Left forelimb (tissue), 1 donor: ENCODE measurements at regions not wholly inside any gene's neighbourhood (a gene's known extent, or its start where the extent isn't known, plus 50 kb on each side); places are given as distances from the start of the nearest gene placed in this dataset.

Experiments
- DNase-seq: peaks from one replicate; pipeline ENCODE4 v3.0.0-alpha.2; 2018; ENCODE audit warnings: low spot score

DNA sequence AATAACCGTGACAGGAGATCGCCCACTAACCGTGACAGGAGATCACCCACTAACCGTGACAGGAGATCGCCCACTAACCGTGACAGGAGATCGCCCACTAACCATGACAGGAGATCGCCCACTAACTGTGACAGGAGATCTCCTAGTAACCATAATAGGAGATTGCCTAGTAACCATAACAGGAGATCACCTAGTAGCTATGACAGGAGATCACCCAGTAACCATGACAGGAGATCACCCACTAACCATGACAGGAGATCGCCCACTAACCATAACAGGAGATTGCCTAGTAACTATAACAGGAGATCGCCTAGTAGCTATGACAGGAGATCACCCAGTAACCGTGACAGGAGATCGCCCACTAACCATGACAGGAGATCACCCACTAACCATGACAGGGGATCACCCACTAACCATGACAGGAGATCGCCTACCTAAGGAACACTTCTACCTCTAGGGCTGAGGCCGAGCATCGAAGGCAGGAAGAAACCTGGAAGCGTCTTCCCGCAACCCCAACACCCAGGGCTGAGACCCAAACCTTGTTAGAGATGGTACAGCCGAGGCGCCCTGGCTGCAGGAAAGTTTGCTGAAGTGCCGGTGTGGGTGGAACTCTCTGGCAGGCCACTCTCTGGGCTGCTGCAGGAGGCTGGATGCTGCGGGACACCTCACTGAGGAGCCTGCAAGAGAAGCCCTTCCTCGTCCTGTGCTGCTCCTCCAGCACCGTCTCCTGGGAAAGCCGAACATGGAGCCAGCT lies 67.5 kb upstream of the THY1 start:
- DNase-seq = no peak

DNA sequence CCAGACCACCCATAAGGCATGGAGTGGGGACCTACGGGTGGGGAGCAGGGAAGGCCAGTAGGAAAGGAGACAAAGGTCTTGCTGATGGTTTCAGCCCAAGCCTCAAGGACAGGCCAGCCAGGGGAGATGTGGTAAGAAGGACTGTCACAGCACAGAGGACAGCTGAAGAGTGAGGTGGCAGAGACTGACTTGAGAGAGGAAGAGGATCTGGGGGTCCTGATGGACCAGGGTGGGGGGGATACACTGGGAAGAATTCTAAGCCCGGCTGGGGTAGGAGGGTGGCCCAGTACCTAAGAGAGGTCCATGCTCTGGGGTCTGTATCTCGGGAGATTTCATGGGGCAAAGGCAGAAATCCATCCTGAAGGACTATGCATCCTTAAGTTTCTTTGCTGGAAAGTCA lies 66.1 kb upstream of the THY1 start:
- DNase-seq = peak; percentile 34

DNA sequence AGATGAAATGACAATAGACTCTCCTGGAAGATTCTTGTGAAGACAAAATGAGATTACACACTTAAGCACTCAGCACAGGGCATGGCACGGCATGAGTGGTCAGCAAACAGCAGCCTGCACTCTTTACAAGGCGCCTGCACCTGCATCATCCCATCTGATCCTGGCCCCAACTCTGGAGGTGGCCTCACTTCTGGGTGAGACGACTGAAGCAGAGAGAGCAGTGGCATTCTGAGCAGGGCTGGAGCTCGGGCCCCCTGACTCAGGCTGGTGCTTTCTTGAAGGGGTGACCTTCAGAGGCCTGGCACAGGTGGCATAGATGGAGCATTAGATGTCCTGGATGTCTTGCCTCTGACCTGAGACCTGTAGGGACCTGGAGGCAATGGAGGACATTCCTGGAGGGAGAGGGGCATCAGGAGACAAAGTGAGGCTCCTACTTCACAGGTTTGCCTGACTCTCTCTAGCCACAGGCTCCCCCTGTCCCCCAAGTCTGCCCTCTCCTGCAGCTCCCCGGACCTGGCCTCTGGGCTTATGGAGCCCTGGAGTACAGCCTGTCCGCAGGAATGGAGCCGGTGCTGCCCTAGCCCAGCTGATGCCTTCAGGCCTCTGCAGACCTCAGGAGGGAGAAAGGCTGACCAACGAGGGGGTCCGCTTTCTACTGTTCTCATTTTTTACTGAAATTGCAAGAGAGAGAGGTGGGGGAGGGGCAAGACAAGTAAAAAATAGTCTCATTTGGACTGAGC lies 65.5 kb upstream of the THY1 start:
- peak; percentile 38 for DNase-seq

DNA sequence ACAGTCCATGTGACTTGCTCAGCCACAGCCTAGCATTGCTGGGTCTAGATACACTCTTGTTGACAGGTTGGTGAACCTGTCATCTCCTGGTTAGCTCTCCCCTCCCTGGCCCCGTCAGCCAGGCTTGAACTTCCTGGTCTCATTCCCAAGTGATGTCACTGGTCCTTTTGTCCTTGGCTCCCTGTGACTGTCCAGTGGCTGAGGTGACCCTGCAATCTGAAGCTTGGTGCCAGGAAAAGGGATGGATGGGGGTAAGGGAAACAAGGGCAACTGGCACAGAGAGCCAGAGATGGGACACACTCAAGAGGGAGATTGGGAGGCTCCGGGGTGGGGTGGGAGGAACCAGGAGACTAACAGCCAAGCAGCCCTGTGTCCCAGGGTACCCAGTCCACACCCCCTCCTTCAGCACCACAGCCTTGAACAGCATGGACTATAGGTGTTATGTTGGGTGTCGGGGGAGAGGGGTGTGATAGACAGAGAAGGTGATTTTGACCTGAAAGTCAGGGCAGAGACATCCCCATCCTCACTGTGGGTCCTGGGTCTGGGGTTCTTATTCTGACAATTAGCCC lies 63.8 kb upstream of the THY1 start:
- DNase-seq = peak; percentile 50

DNA sequence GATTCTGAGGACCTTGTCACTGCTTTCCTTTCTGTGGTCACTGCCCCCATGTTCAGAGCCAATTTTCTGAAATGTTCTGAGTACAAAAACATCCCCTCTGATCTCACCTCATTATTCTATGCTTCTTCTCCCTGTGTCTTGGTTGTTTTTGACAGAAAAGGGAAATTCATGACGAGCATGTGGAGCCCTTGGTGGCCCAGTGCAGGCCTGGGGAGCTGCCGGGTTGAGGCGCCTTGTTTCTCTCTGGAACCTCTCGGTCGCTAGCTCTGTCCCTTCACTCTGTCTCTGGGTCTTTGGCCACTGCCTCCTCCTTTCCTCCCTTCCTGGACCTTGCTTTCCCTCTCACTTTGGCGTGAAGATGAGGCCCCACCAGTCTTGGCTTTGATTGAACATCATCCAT lies 63.0 kb upstream of the THY1 start:
- peak; percentile 4 for DNase-seq

DNA sequence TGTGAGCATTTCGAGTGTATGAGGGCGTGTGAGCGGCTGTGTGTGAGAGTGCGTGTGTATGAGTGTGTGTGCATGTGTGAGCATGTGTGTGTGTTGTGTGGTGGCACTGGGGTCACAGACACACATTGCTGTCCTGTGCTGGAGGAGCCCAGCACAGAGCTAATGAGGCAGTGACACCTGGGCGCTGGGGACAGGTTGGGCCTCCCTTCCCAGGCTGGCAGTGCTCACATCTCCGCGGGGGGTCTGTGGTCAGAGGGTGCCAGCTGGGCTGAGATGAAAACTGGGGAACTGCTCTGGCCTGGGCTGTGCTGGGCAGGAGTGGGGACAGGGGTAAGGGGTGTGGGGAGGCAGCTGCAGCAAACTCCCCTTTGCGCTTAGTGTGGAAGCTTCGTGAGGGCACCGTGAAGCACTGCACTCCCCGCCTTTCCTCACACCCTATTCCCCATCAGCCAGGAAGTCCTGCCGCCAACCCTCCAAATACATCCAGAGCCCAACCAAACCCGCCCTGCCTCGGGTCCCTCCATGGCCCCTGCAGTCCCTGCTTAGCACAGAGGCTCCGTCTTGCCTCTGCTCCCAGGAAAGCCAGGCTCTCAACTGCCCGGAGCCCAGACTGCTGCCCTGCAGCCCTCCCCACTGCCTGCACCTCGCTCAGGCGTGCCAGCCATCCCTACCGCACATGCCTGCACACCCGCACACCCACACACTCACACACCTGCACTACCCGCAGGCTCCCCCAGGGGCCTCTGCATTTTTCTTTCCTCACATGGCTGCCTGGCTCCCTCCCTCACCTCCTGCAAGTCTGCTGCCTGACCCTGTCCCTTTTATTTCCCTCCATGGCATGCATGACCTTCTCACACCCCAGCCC lies 62.0 kb upstream of the THY1 start:
- DNase-seq = peak; percentile 53

DNA sequence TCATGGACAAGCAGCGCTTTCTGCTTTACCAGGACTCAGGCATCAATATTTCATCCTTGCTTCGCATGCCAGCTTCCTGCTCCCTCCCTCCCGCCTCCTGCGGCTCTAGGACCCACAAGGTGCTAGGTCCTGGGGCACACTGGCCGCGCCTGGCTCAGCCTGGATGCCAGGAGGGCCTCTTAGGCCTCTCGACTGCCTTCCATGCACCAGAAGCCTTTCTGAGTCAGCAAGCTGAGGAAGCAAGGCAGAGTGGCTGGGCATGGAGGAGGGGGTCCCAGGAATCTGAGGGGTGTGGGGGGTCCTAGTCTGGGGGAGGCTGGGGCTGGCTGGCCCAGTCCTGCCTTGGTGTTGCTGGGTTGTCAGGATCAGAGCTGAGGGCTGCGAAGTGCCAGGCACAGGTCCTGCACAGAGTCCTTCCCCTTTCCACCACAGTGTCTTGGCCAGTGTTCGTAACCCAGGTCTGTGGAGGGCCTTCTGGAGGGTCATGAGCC lies 61.0 kb upstream of the THY1 start:
- DNase-seq = peak; percentile 40

DNA sequence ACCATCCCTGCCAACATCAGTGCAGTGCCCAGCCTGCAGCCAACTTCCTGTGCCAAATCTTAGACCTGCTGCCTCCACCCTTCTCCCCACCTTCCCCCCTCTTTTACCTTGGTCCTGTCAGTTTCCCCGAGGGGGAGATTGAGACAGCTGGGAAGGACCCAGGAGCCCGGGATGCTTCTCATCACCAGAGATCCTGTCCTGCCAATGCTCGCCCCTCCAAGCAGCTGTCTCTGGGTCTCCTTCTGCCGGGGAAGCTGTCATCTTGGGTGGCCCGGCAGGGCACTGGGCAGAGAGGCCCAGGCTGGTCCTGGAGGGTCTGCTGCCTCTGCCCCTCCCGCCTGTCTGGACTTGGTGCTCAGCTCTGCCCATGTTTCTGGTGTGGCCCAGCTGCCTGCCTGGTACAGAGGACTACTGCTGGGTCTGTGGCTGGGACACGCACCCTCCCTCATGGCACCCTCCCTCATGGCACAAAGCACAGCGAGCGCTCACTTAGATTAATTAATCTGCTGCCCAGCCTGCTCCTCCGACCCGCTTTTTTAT lies 60.4 kb upstream of the THY1 start:
- peak; percentile 23 for DNase-seq

DNA sequence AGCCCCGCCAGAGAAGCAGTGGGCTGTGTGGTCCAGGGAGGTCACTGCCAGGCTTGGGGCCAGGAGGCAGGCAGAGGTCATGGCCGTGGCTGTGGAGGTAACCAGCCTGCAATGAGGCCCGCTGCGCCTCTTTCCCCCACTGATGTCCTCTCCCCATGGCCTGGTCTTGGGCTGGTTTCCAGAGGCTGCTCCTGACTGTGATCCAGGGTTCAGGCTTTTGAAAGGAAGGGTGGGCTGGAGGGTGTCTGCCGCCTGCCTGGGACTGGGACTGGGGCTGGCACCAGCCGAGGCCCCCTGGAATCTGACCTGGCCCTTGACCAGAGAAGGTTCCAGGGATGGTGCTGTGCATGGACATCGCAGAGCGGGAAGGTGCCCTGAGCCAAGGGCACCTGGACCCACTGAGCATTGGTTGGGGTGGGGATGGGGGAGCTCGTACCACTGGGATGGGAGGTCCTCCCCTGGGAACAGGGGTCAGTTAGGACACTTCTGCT lies 59.6 kb upstream of the THY1 start:
- peak; percentile 62 for DNase-seq

DNA sequence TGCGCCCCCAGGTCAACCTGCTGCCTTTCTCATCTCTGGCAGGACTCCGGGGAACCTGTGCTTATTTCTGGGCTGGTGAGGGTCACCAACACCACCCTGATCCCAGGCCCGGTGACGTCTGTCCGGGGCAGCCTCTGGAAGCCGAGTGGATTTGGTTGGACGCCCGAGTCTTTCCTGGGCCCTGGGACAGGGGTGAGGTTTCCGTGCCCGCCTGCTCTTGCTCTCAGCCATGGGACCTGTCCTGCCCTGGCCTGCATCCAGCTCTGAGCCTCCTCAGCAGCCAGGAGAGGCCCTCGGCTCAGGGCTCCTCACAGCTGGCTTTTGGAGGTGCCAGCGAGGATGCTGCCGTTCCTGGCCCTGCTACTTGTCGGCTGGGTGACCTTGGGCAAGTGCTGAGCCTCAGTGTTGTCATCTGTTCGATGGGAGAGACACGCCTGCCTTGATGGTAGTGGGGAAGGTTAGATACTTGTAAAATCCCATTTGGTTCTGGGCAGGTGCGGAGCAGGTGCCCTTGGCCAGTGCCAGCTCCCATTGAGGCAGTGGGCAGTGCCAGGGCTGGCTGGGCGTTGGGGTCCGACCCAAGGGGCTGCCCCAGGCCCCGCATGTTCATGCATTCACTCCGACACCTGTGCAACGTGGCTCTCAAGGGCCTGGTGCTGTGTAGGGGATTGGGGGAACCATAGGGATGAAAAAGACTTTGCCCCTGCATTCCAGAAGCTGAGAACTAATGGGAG lies 58.9 kb upstream of the THY1 start:
- no peak for DNase-seq

DNA sequence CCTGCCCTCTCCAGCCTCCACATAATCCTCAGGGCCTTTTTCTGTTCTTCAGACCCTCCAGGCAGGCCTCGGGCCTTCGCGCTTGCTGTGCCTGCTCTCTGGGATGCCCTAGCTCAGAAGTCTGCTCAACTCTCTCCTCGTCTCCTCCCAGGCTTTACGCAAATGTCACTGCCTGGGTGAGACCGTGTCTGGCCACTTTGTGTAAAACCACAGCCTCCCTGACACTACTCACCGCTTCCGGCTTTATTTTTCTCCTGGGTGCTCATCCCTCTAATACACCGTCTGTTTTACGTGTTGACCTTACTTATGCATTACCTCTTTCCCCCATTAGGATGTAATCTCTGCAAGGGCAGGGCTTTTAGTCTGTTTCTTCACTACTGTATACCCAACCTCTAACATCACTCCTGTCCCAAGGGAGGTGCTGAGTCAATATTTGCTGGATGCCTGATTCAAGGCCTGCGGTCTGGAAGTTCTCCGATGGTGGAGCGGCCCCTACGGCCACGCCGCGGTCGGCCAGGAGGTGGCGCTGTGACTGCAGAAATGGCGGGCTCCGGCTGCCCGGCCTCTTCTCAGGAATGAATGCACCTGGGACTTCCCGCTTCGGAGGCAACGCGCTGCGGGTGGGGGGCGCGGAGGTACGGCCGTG lies 58.2 kb upstream of the THY1 start:
- DNase-seq = peak; percentile 91

DNA sequence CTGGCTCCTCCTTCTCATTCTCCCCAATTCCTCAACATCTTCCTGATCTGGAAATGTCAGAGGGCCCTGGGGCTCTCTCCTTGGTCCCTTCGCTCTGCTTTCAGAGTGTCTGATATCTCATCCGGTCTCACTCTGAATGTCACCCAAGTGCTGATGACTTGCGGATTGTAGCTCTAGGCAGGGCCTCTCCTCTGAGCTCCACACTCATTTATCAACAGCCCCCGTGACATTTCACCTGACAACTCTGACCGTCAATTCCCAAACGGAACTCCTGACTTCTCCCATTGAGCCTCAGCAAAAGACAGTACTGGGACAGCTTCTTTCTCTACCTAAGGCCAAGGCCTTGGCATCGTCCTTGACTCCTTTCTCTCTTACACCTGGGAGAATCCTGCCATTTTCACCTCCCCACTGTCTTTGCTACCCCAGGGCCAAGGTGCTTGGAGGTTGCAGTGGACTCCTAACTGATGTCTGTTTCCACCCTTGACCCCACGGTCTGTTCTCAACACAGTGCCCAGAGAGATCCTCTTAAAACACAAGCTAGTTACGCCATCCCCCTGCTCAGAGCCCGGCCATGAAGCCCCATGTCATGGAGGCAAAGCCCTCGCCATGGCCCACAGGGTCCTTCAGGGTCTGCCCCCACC lies 57.5 kb upstream of the THY1 start:
- peak; percentile 54 for DNase-seq

DNA sequence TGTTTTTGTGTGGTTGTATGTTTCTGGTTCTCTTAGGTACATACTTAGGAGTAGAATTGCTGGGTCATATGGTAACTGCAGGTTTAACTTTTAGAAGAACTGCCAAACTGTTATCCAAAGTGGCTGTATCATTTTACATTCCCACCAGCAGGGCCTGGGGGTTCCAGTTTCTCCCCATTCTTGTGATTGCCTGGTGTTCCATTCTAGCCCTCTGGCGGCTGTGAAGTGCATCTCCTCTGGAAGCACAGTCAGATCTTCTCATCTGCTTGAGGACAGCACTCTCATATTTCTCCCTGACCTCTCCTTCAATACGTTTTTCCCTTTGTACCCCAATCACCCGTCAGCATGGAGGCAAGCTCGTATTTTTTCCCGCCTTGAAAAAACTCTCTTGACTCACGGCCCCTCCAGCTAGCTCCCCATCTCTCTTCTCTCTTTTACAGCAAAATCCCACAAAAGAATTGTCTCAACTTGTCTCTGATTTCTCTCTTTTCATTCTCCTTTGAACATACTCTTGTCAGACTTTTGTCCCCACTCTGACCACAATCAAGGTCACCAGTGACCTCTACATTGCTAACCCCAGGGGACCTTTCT lies 56.8 kb upstream of the THY1 start:
- peak; percentile 45 for DNase-seq

DNA sequence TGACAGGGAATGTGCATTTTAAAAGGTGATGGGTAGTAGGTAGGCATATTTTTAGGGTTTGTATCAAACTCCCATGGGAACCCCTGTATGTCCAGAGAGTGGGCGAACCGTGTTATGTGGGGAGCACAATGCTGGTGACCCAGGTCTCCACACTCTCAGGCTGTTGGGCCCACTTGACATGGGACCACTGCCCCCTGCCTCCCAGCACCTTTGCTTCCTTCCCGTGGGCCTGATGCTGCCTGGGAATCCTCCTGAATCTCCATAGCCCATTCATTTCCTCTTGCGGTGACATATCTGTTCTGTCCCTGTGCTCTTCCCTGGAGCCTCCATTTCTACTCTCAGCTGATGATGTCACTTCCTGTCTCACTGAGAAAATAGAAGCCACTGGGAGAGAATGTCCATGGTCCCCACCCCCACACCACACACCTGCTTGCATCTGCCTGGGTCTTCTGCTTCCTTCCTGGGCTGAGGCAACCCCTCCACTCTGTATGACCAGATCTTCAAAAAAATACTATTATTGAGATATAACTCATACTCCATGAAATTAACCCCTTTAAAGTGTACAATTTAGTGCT lies 55.8 kb upstream of the THY1 start:
- DNase-seq = peak; percentile 33

DNA sequence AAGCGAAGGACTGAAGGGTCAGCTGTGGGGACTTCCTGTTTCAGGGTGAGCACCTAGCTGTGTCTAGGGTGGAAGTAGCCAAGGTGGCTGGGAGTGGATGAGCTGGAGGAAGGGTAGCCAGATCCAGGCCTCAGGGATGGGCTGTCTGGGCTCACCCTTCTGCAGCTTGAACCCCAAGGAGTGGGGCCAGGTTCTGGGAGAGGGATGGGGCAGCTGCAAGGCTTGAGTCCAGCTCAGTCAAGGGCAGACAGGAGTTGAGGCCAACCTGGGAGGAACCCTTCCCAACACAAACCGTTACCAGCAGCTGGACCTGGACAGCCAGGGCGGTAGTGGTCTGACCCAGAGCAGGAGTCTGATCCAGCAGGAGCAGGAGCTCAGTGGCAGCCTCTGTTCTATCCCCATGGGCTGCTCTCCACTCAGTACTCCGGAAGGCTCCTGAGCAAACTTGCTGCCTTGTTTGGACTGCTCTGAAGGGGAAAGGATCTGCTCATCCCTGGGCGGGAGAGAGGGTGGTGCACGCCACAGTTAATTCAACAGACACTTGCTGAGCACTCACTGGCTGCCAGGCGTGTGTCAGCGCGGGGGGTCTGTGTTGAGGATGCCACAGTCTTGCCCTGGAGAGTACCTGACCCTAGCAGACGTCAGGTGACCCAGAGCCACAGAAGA lies 53.8 kb upstream of the THY1 start:
- DNase-seq = peak; percentile 64

DNA sequence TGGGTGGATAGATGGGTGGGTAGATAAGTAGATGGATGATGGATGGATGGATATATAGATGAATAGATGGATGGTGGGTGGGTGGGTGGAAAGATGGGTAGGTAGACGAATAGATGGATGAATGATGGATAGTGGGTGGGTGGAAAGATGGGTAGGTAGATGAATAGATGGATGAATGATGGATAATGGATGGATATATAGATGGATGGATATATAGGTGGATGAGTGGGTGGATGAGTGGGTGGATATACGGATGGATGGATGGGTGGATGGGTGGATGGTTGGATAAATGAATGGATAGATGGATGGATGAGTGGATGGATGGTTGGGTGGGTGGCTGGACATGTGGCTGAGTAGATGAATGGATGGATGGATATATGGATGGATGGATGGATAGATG lies 53.1 kb upstream of the THY1 start:
- no peak for DNase-seq

DNA sequence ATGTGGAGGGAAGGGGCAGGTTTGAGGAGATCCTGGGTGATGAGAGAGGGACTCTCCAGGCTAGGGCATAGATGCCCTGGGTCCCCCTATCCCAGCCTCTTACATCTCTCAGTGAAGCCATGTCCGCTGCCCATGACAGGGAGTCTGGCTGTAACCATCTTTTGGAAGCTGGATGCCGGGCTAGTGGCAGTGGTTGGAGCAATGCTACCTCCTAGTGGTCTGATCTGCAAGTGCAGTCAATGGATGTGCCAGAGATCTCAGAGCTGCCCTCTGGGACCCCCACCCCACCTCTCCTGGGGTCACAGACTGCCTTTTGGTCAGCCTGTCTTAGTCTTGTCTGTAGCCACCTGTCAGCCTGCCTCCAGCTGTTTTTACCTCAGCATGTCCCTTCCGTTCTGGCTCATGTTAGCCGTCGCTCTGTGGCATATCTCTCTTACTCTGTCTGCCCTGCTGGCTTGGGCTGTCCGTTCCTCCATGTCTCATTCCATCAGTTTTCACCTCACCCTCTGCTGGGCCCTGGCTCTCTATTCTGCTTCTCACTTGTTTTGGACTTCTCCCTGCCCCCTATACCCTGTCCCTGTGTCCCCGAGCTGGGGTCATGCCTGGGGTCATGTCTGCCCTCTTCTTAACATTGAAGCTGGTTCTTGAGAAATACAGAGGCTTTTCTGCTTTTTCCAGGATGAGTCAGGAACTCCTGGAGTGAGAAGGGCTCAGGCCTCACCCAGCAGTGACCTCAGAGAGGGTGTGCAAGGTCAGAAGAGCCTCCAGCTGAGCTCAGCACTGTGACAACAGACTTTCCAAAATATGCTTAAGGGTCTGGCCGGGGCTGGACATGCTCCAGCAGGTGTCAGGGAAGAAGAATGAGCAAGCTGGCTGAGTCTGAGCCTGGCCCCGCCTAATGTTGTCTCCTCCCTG lies 52.0 kb upstream of the THY1 start:
- DNase-seq = peak; percentile 87
